Choroid plexus epithelial cell (primary cell): ENCODE measurements at regions not wholly inside any gene's neighbourhood (a gene's known extent, or its start where the extent isn't known, plus 50 kb on each side); places are given as distances from the start of the nearest gene placed in this dataset.

Experiments used
- DNase-seq: peaks from one replicate; pipeline ENCODE4 v3.0.0-alpha.2; 2010; ENCODE audit warnings: low read depth
- H3K4me3 ChIP-seq: 2 replicates; pipeline ENCODE4 v1.5.1; 2011; ENCODE audit warnings: low read depth, mild to moderate bottlenecking, control low read depth, low read length, moderate library complexity
- CTCF ChIP-seq: conservative IDR thresholded peaks from 2 replicates; pipeline ENCODE4 v1.5.1; 2011; ENCODE audit warnings: low read depth, mild to moderate bottlenecking, control low read depth, inconsistent platforms, low read length, moderate library complexity

- no peak for TF ChIP-seq CTCF
- no peak for DNase-seq
- no peak overlapping the region for H3K4me3 ChIP-seq
Observed at GRCh38 chrX:69263251-69263820, 98.1 kb upstream of the PJA1 start.

- no peak for TF ChIP-seq CTCF
- H3K4me3 ChIP-seq = no peak overlapping the region
- DNase-seq = peak; percentile 60
Observed at GRCh38 chrX:69262036-69262936, 97.0 kb upstream of the PJA1 start.

GRCh38 chrX:69260169-69260568 is 94.9 kb upstream of the PJA1 start:
- no peak overlapping the region for H3K4me3 ChIP-seq
- DNase-seq = no peak
- no peak for TF ChIP-seq CTCF

- DNase-seq = no peak
- H3K4me3 ChIP-seq = no peak overlapping the region
- TF ChIP-seq CTCF = no peak
Observed at GRCh38 chrX:69258893-69259292, 93.6 kb upstream of the PJA1 start.

- no peak for DNase-seq
- TF ChIP-seq CTCF = no peak
- H3K4me3 ChIP-seq = no peak overlapping the region
Observed at GRCh38 chrX:69257499-69258127, 92.4 kb upstream of the PJA1 start.

GRCh38 chrX:69256291-69256565 is 91.0 kb upstream of the PJA1 start:
- TF ChIP-seq CTCF = no peak
- no peak overlapping the region for H3K4me3 ChIP-seq
- DNase-seq = no peak
